NCI-H1436 treated with DMSO at 0.1 percent for 48 hours (cell line): ENCODE measurements at regions not wholly inside any gene's neighbourhood (a gene's known extent, or its start where the extent isn't known, plus 50 kb on each side); places are given as distances from the start of the nearest gene placed in this dataset.

Experiments
- DNase-seq: peaks from one replicate; lab custom pipeline; 2025; lab: John Stamatoyannopoulos, UW

DNA sequence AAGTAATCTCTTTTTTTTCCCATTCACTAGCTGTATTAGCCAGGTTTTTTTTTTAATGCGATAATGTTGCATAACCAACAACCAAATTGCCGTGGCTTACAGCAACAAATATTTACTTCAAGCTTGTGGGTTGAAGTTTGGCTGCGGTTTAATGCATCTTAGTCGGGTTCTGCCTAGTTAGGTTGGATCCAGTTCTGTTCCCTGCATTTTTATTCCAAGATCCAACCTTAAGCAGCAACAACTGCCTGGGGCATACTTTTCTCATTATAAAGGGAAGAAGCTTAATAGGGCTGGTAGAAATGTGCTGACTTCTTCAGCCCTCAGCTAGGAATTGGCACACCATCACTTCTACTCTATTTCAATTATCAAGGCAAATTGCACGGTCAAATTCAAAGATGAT is 1115.5 kb upstream of the AUTS2 start:
- no peak for DNase-seq

DNA sequence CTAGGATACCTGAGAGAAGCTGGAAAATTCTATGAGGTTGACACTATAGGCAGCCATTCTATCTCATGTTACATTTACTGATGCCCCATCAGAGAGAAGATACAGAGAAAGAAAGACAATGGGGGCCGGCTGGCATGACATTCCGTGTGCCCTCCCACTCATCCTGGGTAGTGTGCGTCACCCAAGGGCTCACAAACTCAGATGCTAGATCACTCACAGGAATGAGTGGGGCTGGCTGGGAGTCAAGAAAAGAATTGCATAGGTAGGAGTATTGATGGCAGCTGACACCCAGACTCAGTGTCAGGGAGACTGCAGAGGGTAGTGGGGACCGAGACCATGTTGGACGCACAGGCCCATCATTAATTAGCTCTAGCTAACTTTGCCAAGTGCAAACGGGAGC is 1113.5 kb upstream of the AUTS2 start:
- DNase-seq, result no peak

DNA sequence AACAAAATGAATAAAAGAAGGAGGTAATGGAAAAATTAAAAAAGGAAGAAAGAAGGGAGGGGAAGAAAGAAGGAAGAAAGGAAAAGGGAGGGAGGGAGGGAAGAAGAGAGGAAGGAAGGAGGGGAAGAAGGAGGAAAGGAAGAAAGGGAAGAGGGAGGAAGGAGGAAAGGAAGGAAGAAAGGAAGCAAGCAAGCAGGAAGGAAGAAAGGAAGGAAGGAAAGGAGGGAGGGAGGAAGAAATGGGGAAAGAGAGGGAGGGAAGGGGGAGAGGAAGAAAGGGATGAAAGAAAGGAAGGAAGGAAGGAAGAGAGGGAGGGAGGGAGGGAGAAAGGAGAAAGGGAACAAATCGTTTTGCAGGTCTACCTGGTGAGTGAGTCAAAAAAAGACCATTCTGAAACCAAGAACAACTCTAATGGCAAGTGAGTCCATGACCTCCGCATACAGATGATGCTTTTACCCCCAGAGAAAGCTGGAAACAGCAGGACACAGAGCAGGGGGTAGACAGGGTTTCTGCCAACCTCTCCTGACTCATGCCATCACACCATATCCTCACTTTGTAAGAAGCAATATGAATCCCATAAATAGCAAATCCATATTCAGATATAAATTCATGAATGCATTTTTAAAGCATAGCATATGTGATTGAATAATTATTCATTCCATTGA is 1112.9 kb upstream of the AUTS2 start:
- no peak for DNase-seq

- DNase-seq, result no peak
These were observed 1109.8 kb upstream of the AUTS2 start for GRCh38 chr7:68488341-68489060.

DNA sequence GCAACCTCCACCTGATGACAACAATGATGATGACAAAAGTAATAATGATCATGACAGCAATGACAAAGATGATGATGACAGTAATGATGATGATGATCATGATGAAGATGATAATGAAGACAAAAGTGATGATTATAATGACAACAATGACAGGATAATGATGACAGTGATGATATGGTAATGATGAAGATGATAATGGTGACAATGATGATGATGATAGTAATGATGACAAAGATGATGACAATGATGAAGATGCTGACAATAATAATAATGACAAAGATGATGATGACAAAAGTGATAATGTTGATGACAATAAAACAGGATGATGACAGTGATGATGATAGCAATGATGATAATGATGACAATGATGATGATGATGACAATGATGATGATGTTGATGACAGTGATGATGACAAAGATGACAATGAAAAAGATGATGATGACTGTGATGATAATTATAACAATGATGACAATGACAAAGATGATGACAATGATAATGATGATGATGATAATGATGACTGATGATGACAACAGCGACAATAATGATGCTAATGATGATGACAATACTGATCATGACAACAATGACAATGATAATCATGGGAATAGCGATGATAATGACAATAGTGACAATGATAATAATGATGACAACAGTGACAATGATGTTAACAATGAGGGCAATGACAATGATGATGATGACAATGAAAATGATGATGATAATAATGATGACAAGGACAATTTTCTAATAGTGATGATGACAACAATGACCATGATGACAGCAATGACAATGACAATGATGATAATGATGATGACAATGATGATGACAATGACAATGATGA is 1106.5 kb upstream of the AUTS2 start:
- no peak for DNase-seq

- no peak for DNase-seq
These were observed 1106.0 kb upstream of the AUTS2 start for GRCh38 chr7:68492359-68492690.

- no peak for DNase-seq
These were observed 1094.9 kb upstream of the AUTS2 start for GRCh38 chr7:68503400-68503799.

- no peak for DNase-seq
These were observed 1093.6 kb upstream of the AUTS2 start for GRCh38 chr7:68504716-68505115.

DNA sequence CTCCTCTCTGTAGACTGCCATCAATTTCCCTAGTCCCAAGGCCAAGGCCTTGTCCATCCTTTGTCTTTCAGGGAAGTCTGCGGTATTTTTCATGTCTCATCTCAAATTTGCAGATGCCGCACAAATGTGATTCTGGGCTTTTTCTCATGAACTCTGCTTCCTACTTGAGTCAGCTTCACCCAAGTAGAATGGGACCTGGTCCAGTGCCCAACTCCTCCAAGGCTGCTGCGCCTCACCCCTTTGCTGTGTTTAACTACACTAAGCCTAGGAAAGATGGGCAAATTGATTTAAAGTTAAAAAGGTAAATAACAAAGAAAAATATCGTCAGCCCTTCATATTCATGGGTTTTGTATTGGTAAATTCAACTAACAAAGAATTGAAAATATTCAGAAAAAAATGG is 1092.6 kb upstream of the AUTS2 start:
- DNase-seq, result no peak

GRCh38 chr7:68507668-68508067 is 1090.6 kb upstream of the AUTS2 start:
- DNase-seq, result no peak

DNA sequence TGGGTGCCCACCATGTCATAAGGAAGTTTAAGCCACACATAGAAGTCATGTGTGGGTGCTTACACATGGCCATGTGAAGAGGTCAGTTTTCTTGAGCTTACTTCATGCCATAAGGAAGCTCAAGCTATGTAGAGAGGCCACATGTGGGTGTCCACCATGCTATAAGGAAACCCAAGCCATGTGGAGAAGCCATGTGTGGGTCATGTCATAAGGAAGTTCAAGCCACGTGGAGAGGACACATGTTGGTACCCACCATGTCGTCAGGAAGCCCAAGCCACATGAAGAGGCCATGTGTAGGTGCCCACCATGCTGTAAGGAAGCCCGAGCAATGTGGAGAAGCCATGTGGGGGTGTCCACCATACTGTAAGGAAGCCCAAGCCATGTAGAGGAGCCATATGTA is 1089.2 kb upstream of the AUTS2 start:
- DNase-seq, result no peak

- DNase-seq, result no peak
These were observed 1088.7 kb upstream of the AUTS2 start for GRCh38 chr7:68509603-68510002.

GRCh38 chr7:68511281-68511680 is 1087.0 kb upstream of the AUTS2 start:
- no peak for DNase-seq

DNA sequence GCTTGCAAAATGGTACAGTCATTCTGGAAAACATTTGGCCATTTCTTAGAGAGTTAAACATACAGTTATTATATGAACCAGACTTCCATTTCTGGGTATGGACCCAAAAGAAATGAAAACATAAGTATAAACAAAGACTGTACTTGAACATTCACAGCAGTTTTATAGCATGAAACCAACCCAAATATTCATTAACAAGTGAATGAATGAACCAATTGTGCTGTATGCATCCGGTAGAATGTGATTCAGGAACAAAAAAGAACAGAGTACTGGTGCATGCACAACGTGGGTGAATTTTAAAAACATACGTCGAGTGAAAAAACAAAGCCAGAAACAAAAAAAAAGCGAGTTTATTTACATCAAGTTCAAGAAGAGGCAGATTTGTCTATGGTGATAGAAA is 1085.8 kb upstream of the AUTS2 start:
- DNase-seq, result no peak

GRCh38 chr7:68518060-68518459 is 1080.2 kb upstream of the AUTS2 start:
- DNase-seq, result no peak

DNA sequence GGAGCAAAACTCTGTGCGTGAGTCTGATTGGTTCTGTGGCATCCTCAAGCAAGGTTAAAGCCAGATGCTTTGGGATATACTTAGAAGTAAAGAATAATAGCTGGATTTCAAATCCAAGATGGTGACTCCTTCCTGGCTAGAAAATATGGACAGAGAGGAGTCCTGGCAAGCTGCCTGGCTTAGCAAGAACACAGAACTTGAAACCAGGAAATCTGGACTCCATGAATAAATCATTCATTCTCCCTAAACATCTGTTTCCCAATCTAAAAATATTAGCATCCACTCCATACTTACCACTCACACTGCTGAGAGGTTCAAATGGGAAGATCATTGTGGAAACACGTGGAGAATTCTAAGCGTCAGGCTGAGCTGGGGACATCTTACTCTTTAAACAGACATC is 1074.1 kb upstream of the AUTS2 start:
- no peak for DNase-seq

DNA sequence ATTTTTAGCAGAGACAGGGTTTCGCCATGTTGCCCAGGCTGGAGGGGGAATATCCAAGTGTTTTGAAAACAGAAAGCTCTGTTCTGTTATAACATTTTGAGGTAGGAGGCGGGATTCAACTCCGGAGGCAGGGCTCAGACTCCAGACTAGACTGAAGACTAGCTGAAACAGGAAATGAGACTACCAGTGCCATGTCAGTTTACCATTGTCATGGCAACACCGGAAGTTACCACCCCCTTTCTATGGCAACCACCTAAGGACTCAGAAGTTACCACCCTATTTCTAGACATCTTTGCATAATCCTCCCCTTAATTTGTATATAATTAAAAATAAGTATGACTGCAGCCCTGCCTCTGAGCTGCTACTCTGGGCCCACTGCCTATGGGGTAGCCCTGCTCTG is 1069.1 kb upstream of the AUTS2 start:
- DNase-seq, result no peak

- DNase-seq, result no peak
These were observed 1063.0 kb upstream of the AUTS2 start for GRCh38 chr7:68535266-68535665.

DNA sequence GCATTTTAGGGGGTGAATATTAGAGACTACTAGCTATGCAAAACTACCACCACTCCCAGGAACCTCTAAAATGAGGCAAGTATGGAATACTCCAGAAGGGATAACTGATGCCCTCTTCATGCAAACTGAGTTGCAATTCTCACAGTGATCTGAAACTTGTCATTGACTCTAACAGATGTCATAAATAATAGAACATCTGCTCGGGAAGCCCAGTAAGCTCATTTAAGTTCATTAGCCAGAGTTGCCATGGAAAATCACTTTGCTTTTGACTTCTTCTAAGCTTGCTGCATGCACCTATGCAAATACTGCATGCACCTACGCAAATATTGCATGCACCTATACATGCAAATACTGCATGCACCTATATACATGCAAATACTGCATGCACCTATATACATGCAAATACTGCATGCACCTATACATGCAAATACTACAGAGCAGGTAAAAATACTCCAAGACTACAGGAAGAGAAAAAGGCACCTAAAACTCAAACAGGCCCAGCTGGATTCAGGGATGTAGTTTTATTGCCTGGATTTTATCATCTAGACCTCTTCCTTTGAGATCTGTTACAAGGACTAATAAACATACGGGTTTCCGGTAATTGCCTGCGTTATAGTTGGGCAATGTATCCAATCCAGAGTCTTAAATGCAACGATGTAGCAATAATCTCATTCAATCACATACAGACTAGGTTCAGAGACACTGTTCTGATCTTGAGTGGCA is 1061.1 kb upstream of the AUTS2 start:
- DNase-seq, result no peak

DNA sequence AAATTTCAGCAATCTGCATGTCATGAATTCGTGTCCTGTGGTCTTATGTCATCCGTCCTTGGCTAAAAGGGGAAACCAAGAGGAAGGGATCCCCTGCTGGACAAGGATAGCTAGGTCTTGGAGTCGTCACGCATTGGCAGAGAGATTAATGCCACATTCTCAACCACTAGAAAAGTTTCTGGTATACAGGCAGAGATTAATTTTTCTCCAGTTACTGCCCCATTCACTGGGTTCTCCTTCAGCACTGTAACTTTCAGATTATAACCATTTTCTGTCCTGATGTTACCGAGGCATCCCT is 1060.6 kb upstream of the AUTS2 start:
- no peak for DNase-seq

- DNase-seq, result peak; percentile 58
These were observed 1055.4 kb upstream of the AUTS2 start for GRCh38 chr7:68542831-68543230.

DNA sequence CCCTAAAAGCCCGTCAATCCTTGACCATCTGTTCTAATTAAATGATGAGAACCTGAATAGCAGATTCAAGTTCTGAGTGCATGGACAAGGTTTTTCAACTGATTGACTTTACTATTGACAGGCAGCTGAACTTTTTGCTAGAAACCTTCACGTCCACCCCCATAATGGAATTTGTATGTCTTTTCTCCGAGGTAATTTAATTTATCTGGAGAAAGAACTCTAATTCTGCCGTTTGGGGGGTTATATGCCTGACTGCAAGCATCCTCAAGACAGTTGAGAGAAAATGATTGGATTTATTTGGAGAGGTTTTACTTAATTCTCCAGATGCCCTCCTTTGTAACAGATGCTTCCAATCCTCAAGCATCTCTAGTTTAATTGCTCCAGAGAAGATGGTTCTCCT is 1053.4 kb upstream of the AUTS2 start:
- DNase-seq, result no peak

DNA sequence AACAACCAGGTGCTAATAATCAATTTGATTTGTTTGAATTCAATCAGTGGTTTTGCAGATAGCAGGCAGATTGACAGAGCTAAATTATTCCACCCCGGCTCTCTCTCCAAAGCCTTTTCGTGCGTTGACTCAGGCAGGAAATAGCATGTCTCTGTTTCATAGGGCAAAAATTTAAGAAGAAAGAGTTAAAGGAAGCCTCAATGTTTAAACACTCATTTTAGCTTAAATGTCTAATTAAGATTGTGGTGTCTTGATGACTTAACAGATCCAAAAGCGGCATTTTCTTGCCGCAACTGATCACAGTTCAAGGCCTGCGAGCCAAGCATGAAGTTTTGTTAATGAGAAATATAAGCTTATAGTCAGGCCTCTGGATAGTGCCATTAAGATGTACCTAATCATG is 1051.1 kb upstream of the AUTS2 start:
- no peak for DNase-seq
